Midbrain (tissue), 1 donor: ENCODE measurements at regions not wholly inside any gene's neighbourhood (a gene's known extent, or its start where the extent isn't known, plus 50 kb on each side); places are given as distances from the start of the nearest gene placed in this dataset.
"Not testable (repeated sequence)": the region's sequence is repeated elsewhere in the genome, so short reads cannot be mapped to it uniquely, and the experiment has no call there.

Experiments used
- DNase-seq: peaks from one replicate; lab custom pipeline; 2025; lab: John Stamatoyannopoulos, UW

DNA sequence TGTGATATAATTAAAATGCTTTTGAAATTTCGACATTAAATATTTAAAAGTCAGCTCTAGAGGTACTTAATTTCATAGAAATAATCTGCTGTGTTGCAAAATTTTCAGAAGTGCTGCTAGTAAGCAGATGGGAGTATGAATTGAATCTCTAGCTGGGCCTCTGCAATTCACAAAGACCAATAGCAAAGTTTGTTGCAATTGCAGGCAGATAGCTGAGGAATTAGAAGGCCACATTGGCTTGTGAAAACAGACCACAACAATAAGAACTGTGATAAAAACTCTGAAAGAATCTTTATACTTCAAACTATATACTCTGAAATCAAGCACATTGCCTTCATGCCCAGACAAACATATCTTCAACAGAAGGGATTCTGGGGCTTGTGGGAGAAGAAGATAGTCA lies 636.3 kb upstream of the SOX9 start:
- DNase-seq: no peak

DNA sequence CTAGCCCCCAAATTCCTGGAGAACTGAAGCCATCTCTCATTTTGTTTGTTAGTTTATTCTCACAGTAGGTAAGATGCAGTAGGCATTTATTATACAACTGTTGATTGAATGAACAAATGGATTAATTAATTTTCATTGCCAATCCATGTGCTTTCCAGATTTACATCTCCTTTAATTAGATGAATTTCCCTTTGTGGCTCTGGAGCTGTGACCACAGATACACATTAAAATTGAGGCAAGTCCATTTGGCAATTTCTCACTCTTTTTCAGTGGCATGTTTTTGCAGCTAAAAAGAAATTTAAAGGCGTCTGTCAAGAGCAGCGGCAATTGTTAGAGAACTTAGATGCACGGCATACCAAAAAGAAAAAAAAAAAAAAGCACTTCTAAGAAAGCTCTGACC lies 635.4 kb upstream of the SOX9 start:
- no peak for DNase-seq

DNA sequence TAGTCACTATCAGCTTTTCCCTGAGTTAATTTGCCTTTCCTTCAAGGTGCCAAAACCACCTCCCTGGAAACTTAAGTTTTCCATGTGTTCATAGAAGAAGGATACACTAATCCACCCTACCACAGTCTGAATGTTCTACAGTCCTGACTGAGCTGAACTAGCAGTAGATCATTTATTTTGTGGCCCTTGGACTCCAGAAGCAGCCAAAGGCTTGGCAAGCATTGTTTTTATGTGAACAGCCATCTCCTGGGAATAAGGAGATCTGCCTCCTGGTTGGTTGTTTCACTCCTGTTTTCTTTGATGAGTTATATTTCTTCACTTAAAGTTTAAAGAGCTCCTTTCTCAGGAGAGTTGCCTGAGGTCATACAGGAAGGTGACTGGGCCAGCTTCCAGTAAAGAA lies 634.6 kb upstream of the SOX9 start:
- DNase-seq: no peak

DNA sequence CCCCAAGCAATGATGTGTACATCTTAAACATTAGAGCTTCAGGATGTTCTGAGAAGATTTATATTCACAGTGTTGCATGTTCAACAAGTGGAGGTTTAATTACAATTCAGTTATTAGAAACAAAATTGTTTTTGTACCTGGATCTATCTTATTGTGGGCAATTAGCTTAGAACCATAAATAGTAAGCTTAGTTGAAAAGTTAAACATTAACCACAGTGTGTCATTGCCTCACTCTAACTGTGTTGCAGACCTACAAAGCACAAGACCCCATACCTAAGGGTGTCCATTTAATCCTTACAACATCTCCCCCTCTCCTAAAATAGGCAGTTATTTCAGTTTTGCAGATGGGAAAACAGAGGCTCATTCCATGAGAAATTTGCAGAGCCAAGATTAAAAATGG lies 632.0 kb upstream of the SOX9 start:
- DNase-seq: no peak

DNA sequence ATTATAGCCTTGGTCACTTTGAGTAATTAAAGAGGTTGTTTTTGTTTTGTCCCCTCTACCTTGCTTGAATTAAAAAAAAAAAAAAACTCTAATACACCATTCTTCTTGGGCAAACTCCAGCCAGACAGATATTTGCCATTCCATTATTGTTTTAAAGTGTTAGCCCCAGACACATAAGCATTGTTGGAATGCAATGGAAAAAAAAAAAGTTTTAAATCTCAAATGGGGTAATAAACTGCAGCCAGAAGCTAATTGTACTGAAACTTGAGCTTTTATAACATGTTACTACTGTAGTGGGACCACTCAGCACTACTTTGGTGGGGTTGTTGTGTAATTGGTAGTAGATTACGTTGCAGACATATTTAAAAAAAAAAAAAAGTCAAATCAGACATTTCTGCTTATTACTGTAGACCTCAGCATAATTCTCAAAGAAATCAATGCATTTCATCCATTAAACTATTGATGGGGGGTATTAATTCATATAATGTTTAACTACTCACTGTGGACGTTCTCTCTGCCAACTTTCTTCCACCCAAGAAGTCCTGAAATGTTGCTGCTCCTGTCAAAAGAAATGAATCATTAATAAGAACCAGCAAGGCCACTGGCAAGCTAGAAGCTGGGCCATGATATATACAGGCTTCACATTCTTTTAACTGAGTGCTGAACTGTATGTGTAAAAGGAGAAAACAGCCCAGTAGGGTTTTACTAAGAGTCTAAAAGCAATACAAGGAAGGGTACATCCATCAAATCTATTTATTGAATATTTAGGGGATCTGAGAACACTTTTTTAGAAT lies 626.6 kb upstream of the SOX9 start:
- DNase-seq: no peak

DNA sequence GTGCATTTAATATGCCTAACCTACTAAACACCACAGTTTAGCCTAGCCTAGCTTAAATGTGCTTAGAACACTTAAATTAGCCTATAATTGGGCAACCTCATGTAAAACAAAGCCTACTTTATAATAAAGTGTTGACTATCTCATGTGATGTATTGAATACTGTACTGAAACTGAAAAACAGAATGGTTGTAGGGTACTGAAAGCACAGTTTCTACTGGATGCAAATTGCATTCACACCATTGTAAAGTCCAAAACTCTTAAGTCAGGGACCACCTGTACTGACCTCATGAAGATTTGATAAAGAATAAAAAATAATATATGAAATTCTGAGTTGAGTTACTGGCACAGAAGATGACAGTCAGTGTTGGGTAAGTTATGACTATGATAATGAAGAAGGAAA lies 625.4 kb upstream of the SOX9 start:
- DNase-seq: no peak

DNA sequence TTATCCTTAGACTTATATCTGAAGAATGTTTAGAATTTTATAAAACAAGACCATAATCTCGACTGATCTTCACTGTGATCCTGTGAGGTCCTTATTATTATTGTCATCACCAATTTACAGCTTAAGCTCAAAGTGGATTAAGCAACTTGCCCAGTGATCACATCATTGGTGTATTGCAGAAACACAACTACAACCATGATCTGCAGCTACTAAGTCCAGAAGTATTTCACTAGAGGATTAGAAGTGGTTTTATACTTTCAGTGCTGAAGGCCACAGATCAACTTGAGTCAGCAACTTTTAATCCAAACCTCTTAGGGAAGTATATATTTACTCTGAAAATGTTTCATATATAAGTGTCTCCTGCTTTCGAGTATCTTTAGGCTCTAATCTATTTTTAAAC lies 624.3 kb upstream of the SOX9 start:
- no peak for DNase-seq

DNA sequence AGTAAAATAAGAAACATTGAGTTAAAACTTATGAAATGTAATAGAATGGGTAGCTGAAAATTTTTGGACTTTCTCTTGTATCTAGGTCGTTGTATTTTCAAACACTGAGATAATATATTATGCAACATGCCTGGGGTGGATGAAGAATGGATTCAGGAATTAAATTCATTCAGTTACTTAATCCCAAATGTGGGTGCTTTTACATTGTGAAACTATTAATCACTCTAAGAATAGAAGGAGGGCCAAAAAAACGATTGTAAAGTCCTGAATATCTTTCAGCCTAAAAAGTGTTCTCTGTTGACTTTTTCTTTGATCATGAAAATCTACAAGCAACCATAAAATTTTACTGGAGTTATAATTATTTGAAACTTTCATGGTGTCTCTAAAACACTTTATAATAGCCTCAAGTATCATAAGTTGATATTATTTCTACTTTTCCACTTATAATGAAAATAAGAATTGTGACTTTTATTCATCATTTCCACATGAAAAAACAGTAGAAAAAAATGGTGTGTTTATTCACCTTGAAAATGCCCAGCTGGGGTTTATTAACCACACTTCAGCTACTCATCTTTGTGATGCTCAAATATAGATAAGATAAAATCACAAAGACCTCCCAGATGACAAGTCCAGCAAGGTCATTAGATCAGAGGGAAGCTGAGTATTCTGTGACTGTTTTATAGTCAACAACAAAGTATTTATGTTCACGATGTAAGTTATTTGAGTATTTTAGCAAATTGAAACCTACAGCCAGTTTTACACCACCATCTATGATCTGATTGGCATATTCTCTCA lies 619.9 kb upstream of the SOX9 start:
- DNase-seq: no peak

DNA sequence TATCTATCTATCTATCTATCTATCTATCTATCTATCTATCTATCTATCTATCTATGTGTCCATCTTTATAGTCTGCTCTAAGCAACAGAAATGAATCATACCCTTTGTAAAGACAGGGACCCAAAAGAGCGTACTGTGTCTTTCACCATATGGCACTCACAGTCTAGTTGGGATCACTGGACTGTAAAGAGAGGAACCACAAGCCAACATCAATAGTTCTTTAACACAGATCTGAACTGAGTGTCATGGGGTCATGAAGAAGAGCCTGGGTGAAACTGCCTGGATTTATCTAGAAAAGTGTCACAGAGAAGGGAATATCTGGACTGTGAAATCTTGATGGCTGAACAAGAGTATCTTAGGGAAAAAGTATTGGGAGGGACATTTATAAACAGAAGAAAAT lies 619.1 kb upstream of the SOX9 start:
- DNase-seq: no peak

DNA sequence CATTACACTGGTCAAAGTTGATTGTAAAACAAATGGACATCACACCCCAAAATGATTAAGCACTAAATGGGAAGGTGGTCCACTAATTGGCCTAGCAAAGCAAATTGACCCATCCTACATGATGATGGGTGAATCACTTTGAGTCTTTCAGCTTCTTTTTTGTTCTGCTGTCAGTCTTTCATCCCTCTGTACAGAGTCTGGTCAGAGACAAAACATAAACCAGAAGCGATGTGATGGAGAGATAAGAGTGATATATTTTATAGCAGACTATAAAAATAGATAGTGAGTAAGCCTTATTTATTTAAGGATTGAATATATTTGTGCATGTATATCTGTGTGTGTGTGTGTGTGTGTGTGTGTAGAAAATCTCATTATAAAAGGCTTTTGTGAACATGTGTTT lies 618.4 kb upstream of the SOX9 start:
- DNase-seq: no peak

DNA sequence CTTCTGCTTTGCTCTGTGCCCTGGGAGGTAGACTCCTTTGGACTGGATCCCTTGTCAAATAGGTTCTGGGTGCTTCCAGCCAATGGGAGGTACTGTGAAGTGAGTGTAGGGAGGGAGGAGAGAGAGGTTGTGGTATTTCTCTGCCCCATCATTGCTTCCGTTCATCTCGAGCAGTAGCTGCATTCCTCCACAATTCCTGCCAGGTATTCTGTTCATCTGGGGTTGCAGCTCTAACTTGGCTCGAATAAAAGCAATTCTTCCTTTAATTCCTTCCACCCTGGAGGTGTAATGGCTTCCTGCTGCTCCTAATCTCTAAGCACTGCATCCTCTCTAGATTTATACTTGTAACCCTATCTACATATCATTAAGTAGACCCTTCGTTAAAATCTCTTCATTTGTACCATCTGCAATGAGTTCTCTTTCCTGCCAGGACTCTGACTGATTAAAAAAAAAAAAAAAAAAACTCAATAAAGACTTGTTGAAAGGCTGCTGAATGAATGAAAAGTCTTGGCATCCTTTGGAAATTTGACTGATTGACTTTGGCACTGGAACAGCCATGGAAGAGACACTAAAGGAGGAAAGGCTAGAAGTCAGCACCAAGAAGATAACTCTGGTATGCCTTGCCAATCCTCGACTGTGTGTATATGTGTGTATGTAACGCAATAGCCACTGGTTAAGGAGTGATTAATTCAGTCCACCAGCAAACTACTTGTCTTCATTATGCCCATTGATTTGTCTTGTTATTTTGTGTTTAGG lies 616.9 kb upstream of the SOX9 start:
- DNase-seq: no peak

DNA sequence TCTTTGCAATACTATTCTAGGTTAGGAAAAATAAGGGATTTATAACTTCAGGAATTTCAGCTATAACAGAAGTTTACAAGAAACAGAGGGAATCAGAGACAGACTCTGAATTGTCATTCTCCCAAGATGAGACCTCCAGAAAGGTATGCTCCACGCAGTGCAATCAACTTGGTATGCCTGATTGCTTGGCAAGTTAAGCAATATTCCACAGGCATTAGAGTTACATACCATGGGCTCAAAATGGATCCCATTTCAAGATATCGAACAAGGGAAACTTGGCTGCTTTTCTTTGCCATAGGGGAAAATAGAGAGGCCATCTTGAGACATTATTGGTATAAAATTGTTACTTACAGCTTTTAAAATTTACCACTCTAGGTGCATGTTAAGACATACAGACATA lies 615.6 kb upstream of the SOX9 start:
- DNase-seq: no peak

DNA sequence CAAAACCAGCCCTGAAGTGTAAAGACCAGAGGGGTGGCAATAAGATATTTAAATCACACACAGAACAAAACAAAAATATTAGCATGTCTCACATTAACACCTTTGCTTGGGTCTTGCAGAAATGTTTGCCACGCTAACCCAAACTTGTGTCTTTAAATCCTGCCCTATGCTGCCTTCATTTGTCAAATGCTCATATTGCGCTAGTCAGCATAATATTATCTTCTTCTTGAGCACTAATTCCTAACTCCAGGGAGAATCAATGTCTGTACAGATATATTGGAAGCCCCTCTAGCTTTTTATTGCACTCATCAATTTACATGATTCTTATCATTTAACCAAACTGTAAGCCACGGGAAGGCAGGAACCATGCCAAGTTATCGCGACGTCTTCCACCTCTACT lies 614.8 kb upstream of the SOX9 start:
- no peak for DNase-seq

DNA sequence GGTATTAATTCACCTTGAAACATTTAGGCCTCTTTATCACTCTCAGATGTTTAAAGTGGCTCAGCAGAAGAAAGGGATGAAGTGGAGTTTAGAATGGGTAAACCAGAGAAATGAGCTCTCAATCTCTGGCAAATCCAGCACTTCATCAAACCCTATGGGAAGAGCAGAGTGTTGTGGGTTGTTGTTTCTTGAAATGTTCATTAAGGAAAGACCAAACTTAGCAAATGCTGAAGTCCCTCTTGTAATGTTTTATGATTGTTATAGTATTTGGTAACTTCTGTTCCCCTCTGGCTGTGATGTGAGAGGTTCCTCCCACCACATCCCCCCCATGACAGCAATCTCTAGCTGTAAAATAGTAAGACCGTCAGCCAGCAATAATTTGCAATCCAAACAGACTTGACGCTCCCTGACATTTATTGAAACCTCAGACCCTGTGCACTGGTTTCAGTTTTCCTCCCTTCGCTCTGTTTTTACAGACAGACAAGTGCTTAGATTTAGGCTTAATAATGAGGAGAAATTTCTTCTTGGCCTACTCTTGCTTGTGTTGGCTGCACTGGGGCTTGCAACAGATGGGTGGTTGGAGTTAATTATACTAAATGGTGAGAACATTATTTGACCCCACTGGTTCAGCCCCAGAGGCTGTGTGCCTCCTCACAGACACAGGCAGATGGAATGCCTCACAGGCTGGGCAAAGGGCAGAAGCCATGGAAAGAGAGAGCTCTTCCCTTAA lies 609.4 kb upstream of the SOX9 start:
- no peak for DNase-seq

DNA sequence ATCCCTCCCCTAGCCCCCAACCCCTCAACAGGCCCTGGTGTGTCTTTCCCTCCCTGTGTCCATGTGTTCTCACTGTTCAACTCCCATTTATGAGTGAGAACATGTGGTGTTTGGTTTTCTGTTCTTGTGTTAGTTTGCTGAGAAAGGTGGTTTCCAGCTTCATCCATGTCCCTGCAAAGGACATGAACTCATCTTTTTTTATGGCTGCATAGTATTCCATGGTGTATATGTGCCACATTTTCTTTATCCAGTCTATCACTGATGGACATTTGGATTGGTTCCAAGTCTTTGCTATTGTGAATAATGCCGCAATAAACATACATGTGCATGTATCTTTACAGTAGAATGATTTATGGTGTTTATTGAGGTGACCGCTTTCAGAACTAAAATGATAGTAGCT lies 607.1 kb upstream of the SOX9 start:
- DNase-seq: not testable (repeated sequence)

DNA sequence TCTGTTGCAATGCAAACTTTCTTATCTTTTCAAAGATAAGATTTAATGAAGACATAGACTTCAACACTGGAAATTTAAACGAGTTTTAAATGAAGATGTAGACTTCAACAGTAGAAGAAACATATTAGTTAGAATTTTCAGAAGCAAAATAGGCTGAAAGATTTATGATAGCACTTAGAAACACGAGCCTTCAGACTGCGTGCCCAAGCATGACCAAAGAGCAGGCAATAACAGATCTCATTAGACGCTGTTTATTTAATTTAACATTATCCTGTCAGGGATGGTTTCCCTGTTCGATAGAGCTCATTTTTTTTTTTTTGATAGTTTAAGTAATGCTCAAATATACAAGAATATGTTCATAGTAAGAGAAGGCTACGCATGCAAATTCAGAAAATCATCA lies 604.7 kb upstream of the SOX9 start:
- no peak for DNase-seq

DNA sequence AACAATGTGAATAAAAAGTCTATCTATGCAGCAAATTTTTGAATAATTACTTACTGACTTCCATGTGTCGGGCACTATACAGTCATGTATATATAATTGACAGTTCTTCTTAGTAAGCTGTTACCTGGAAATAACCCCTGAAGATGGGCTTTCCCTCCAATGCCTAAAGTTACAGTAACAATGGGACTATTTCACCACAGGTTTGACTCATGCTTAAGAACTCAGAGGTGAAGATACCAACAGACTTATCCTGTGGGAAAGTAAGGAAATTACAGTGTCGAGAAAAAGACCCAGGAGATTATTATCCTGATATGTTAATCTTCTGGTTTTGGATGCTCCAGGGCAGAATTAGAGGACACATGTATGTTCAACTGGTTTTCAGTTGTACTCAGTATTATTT lies 601.5 kb upstream of the SOX9 start:
- DNase-seq: no peak

DNA sequence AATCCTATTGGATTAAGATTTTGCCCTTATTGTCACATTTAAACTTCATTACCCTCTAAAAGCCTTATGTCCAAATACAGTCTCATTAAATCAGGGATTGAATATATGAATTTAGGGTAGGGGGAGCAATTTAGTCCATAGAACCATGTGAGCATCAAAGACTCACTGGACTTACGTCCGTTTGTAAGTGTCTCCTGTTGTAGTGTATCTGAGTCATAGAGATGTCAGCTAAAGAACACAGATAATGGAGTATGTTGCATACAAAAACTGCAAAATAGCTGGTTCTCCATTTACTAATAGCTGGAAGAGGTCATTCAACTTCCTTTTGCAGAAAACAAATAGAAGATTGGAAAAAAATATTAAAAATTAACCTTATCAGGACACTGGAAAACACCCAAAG lies 599.1 kb upstream of the SOX9 start:
- DNase-seq: no peak

DNA sequence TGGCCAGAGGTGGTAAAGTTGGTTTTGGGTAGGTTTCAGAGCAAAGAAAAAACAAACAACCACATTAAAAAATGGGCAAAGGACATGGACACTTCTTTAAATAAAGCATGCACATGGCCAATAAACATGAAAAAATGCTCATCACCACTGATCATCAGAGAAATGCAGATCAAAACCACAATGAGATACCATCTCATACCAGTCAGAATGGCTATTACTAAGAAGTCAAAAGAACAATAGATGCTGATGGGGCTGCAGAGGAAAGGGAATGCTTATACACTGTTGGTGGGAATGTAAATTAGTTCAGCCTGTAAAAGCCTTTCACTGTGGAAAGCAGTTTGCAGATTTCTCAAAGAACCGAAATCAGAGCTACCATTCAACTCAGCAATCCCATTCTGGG lies 598.4 kb upstream of the SOX9 start:
- no peak for DNase-seq

DNA sequence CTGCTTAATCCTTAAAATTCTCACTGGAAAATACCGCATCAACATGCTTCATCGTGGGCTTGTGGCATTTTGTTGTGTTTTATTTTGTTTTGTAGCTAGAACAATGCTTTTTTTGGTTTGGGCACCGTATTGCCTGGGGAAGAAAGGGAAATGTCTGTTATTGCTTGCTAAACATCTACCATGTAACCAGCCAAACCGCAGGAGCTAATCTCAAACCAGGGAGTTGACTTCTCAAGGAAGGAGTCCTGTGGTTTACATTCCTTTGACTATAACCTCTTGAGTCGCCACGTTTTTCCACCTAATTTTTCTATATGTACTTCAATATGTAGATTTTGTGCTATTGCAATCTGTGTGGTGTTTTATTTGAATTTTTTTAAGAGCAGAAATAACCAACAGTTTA lies 593.5 kb upstream of the SOX9 start:
- no peak for DNase-seq

DNA sequence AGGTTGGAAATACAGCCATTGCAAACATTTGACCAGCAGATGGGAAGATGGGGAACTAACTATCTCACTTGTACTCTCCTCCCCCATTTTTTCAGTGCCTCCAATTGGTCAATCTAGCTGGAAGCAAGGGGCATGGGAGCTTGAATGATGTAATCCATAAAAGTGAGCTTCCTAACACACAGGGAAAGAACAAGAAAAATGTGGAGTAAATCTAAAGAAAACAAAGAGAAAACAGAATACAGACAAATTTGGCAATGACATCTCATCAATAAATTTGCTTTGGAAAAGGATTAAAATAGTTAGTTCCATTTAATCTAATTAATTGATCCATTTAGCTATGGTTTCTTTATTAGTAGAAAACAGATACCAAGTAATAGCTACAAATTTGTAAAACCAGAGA lies 592.6 kb upstream of the SOX9 start:
- DNase-seq: no peak

DNA sequence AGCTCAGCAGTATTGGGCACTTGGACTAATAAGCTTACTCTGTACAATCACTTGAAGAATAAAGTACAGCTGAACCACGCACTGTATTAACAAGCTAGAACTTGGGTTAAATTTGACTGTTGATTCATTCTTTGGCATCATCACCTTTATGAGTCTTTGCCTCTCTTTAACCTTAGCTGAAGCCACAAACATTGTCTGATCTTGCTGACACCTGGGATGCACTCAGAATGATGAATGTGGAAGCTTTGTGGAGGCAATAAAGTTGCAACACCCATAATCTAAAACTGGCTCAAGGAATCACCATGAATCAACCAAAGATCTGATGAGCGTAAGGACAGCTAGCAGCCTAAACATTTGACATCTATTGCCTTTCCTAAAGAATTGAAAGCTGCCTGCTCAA lies 590.6 kb upstream of the SOX9 start:
- DNase-seq: no peak
